ENCODE measurements at regions not wholly inside any gene's neighbourhood (a gene's known extent, or its start where the extent isn't known, plus 50 kb on each side); places are given as distances from the start of the nearest gene placed in this dataset.

- DNase-seq (ENCODE audit: low read depth in 2 of 2): no peak
These were observed 266.1 kb upstream of the MAP3K1 start for GRCh38 chr5:56549096-56549886.

- no peak for DNase-seq (ENCODE audit: low read depth in 2 of 2)
These were observed 270.3 kb upstream of the MAP3K1 start for GRCh38 chr5:56545016-56545415.

- no peak for DNase-seq (ENCODE audit: low read depth in 2 of 2)
These were observed 271.6 kb upstream of the MAP3K1 start for GRCh38 chr5:56543441-56544388.

- no peak for DNase-seq (ENCODE audit: low read depth in 2 of 2)
These were observed 275.1 kb upstream of the MAP3K1 start for GRCh38 chr5:56540266-56540665.

GRCh38 chr5:56538580-56538979 is 276.8 kb upstream of the MAP3K1 start:
- no peak for DNase-seq (ENCODE audit: low read depth in 2 of 2)

- DNase-seq (ENCODE audit: low read depth in 2 of 2): no peak
These were observed 280.0 kb upstream of the MAP3K1 start for GRCh38 chr5:56535347-56535746.

- DNase-seq (ENCODE audit: low read depth in 2 of 2): no peak
These were observed 281.1 kb upstream of the MAP3K1 start for GRCh38 chr5:56534102-56534829.

- no peak for DNase-seq (ENCODE audit: low read depth in 2 of 2)
These were observed 282.9 kb upstream of the MAP3K1 start for GRCh38 chr5:56532466-56532865.

- DNase-seq (ENCODE audit: low read depth in 2 of 2): no peak
These were observed 284.7 kb upstream of the MAP3K1 start for GRCh38 chr5:56530626-56531138.

- DNase-seq (ENCODE audit: low read depth in 2 of 2): no peak
These were observed 285.5 kb upstream of the MAP3K1 start for GRCh38 chr5:56529666-56530430.

GRCh38 chr5:56527174-56527573 is 288.2 kb upstream of the MAP3K1 start:
- DNase-seq (ENCODE audit: low read depth in 2 of 2): no peak

GRCh38 chr5:56525113-56525512 is 290.2 kb upstream of the MAP3K1 start:
- no peak for DNase-seq (ENCODE audit: low read depth in 2 of 2)

GRCh38 chr5:56523790-56524575 is 290.9 kb upstream of the ANKRD55 start:
- no peak for DNase-seq (ENCODE audit: low read depth in 2 of 2)

GRCh38 chr5:56522960-56523359 is 289.8 kb upstream of the ANKRD55 start:
- DNase-seq (ENCODE audit: low read depth in 2 of 2): no peak

- no peak for DNase-seq (ENCODE audit: low read depth in 2 of 2)
These were observed 289.0 kb upstream of the ANKRD55 start for GRCh38 chr5:56522169-56522568.

GRCh38 chr5:56520986-56521730 is 288.0 kb upstream of the ANKRD55 start:
- DNase-seq (ENCODE audit: low read depth in 2 of 2): no peak

GRCh38 chr5:56518820-56519219 is 285.7 kb upstream of the ANKRD55 start:
- DNase-seq (ENCODE audit: low read depth in 2 of 2): no peak

- no peak for DNase-seq (ENCODE audit: low read depth in 2 of 2)
These were observed 283.9 kb upstream of the ANKRD55 start for GRCh38 chr5:56517011-56517416.

- DNase-seq (ENCODE audit: low read depth in 2 of 2): no peak
These were observed 283.3 kb upstream of the ANKRD55 start for GRCh38 chr5:56516441-56516840.

GRCh38 chr5:56516035-56516434 is 282.9 kb upstream of the ANKRD55 start:
- DNase-seq (ENCODE audit: low read depth in 2 of 2): no peak
